NT2/D1 (cell line): ENCODE measurements at regions not wholly inside any gene's neighbourhood (a gene's known extent, or its start where the extent isn't known, plus 50 kb on each side); places are given as distances from the start of the nearest gene placed in this dataset.

Source experiments
- YY1 ChIP-seq: IDR thresholded peaks from 2 replicates; pipeline ENCODE4 v1.6.1; 2011; ENCODE audit not compliant: insufficient read length, insufficient read depth
- ZNF274 ChIP-seq: IDR thresholded peaks from 2 replicates; pipeline ENCODE4 v1.6.1; 2011; ENCODE audit warnings: mild to moderate bottlenecking, low read depth, low read length

DNA sequence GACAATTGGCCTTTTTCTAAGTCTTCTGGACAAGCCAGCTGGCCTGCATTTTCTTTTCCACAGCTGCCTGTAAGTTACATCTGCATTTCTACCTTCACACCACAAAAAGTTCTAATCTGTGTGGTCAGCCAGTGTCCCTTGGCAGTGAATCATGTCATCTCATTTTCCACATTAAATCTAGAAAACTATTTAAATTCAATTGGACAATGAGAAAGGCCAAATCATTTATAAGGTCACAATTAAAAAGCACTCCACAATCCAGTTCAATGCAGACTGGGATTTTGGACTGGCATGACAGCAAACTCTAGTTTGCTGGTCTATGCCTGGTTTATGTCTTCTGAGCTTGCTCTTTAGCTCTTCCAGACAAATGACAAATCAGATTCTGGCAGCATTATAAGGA, 494.2 kb upstream of the SPHKAP start:
- TF ChIP-seq YY1 (no peak), ZNF274 (no peak)
